MCF 10A (cell line): ENCODE measurements at regions not wholly inside any gene's neighbourhood (a gene's known extent, or its start where the extent isn't known, plus 50 kb on each side); places are given as distances from the start of the nearest gene placed in this dataset.
"Not testable (repeated sequence)": the region's sequence is repeated elsewhere in the genome, so short reads cannot be mapped to it uniquely, and the experiment has no call there.

Source experiments
- BruUV-seq: library from RNA; stranded (reverse); fragments of 400-500 nt; replicated peaks from 2 replicates; lab custom pipeline; 2021; lab: Mats Ljungman, UMichigan
- CTCF ChIA-PET: fragments of 300-600 bp; sonication (Branson Sonifier 250); formaldehyde crosslinking; extraction: SDS; loops from one replicate; lab custom pipeline; 2021; ENCODE audit warnings: antibody characterized with exemption, inconsistent platforms; lab: Yijun Ruan, JAX
- POLR2A ChIA-PET: fragments of 300-600, 350-650 bp; sonication (Branson Sonifier 250); formaldehyde crosslinking; extraction: SDS; loops from one replicate; lab custom pipeline; 2020; ENCODE audit warnings: antibody characterized with exemption, inconsistent platforms; lab: Yijun Ruan, JAX
- DNase-seq: peaks from one replicate; pipeline ENCODE4 v3.0.0-alpha.2; 2018; ENCODE audit not compliant: unreplicated experiment
- H3K27ac Mint-ChIP-seq: one replicate; pipeline ENCODE4 v1.8.0; 2022; ENCODE audit warnings: mild to moderate bottlenecking, low read depth, mixed read lengths; ENCODE audit not compliant: unreplicated experiment
- H3K27me3 Mint-ChIP-seq: one replicate; pipeline ENCODE4 v1.8.0; 2022; ENCODE audit warnings: mixed read lengths; ENCODE audit not compliant: insufficient read depth, unreplicated experiment
- H3K36me3 Mint-ChIP-seq: one replicate; pipeline ENCODE4 v1.8.0; 2022; ENCODE audit warnings: mild to moderate bottlenecking, moderate library complexity, mixed read lengths; ENCODE audit not compliant: insufficient read depth, unreplicated experiment
- H3K4me1 Mint-ChIP-seq: one replicate; pipeline ENCODE4 v1.8.0; 2022; ENCODE audit warnings: mixed read lengths; ENCODE audit not compliant: insufficient read depth, unreplicated experiment
- H3K4me3 Mint-ChIP-seq: one replicate; pipeline ENCODE4 v1.8.0; 2022; ENCODE audit warnings: mild to moderate bottlenecking, moderate library complexity, mixed read lengths; ENCODE audit not compliant: unreplicated experiment
- H3K9me3 Mint-ChIP-seq: one replicate; pipeline ENCODE4 v1.8.0; 2022; ENCODE audit warnings: mixed read lengths; ENCODE audit not compliant: unreplicated experiment
- intact Hi-C: fragments of 100-400 bp; cut with micrococcal nuclease; formaldehyde crosslinking; loops from 2 replicates; pipeline ENCODE4 v1.14.1; 2022
- TF ChIP-seq, protein P1 (sequence below): fragments of 200-600 bp; IDR thresholded peaks from one replicate; pipeline ENCODE4 v1.8.0; 2022; ENCODE audit warnings: antibody characterized with exemption, mild to moderate bottlenecking; ENCODE audit not compliant: unreplicated experiment

DNA sequence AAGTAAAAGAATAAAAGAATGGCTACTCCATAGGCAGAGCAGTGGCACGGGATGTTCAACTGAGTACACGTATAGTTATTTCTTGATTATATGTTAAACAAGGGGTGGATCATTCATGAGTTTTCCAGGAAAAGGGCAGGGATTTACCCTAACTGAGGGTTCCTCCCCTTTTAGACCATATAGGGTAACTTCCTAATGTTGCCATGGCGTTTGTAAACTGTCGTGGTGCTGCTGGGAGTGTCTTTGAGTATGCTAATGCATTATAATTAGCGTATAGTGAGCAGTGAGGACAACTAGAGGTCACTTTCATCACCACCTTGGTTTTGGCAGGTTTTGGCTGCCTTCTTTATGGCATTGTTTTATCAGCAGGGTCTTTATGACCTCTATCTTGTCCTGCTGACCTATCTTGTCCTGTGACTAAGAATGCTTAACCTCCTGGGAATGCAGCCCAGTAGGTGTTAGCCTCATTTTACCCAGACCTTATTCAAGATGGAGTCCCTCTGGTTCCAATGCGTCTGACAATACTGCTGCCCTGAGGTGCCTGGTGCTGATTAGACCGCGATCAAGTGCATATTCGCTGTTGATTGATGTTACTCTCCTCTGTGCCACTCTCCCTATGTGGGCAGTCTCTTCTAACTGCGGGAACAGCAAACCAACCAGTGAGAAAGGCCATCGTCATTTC lies 67.6 kb upstream of the AMN1 start:
- TF ChIP-seq, protein P1, sequence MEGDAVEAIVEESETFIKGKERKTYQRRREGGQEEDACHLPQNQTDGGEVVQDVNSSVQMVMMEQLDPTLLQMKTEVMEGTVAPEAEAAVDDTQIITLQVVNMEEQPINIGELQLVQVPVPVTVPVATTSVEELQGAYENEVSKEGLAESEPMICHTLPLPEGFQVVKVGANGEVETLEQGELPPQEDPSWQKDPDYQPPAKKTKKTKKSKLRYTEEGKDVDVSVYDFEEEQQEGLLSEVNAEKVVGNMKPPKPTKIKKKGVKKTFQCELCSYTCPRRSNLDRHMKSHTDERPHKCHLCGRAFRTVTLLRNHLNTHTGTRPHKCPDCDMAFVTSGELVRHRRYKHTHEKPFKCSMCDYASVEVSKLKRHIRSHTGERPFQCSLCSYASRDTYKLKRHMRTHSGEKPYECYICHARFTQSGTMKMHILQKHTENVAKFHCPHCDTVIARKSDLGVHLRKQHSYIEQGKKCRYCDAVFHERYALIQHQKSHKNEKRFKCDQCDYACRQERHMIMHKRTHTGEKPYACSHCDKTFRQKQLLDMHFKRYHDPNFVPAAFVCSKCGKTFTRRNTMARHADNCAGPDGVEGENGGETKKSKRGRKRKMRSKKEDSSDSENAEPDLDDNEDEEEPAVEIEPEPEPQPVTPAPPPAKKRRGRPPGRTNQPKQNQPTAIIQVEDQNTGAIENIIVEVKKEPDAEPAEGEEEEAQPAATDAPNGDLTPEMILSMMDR, result no peak
- Mint-ChIP-seq H3K4me3 (no peak overlapping the region), H3K27me3 (no peaks in the 10 kb centered on the region), H3K27ac (no peak overlapping the region), H3K36me3 (no peaks in the 10 kb centered on the region), H3K4me1 (no peaks in the 10 kb centered on the region), H3K9me3 (no peaks in the 10 kb centered on the region)
- no TSS peak for BruUV-seq
- intact Hi-C loops, result no loop called here
- CTCF ChIA-PET, result no interaction called here
- POLR2A ChIA-PET, result no interaction called here
- no peak for DNase-seq

DNA sequence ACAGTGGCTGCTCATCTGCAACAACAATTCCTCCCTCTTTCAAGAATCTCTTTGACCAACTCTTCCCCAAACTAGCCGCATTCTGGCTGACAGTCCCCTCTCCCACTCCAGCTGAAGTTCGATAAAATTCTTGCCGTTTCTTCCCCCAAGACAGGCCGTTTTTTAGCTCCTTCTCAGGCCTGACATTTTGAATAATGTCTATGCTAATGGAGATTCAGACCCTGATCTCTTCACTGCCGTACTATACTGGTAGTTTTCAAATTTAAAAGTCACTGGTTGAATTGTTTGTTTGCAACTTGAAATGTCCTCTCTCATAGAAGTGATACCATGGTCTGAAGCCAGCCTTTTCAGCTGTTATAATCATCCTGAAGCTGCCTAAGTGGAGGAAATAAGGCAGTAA lies 65.9 kb upstream of the AMN1 start:
- BruUV-seq, result no TSS peak
- TF ChIP-seq, protein P1, result no peak
- H3K4me3 Mint-ChIP-seq, result no peak overlapping the region
- intact Hi-C loops, result no loop called here
- no peak overlapping the region for H3K27ac Mint-ChIP-seq
- DNase-seq, result no peak
- no peaks in the 10 kb centered on the region for H3K27me3 Mint-ChIP-seq
- no peaks in the 10 kb centered on the region for H3K36me3 Mint-ChIP-seq
- no peaks in the 10 kb centered on the region for H3K9me3 Mint-ChIP-seq
- H3K4me1 Mint-ChIP-seq, result no peaks in the 10 kb centered on the region
- ChIA-PET POLR2A (no interaction called here), CTCF (interaction anchor here (0.6 kb wide), 1 partner anchor 510 kb away, joined by 3 read pairs; no protein-coding TSS in a partner anchor)

DNA sequence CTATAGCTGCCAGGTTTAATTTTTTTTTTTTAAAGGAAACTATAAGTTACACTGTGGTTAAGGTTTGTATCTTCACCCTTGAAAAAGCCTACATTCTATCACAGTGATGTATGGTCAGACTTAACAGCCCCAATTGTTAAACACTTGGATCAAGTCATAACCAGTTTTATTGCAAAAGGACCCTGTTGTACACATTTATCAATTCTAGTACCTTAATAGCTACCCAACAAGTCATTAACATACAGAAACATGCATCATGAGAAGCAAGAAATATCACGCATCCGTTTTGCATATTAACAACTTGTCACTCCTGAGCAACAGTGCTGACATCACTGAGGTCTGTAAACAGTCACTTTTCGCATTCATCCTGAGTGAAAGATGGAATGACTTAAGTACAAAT lies 62.4 kb upstream of the AMN1 start:
- H3K36me3 Mint-ChIP-seq, POLR2A ChIA-PET, DNase-seq, H3K4me3 Mint-ChIP-seq, H3K9me3 Mint-ChIP-seq, H3K4me1 Mint-ChIP-seq, H3K27me3 Mint-ChIP-seq, intact Hi-C loops, H3K27ac Mint-ChIP-seq, BruUV-seq: not testable (repeated sequence)
- CTCF ChIA-PET, result interaction anchor here (0.5 to 0.6 kb wide), 2 partner anchors 24 to 105 kb away, joined by 3 to 4 read pairs; no protein-coding TSS in a partner anchor

DNA sequence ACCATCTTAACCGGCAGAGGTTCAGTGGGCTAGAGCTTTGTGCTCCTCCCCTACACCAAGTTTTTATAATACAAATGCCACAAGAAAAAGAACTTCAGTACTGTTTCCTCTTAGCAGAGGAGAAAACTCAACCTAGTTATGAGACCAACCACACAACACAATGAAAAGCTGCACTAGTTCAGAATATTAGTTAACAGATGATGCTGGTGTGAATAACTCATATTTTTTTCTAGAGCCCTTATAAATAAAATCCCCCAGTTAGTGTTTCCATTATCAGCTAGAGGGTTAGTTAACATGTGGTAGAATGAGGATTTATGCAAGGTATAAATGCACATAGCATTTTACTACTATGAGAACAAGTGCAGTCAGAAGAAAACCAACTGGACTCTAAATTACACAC lies 61.9 kb upstream of the AMN1 start:
- Mint-ChIP-seq H3K36me3 (no peaks in the 10 kb centered on the region), H3K4me3 (no peak overlapping the region), H3K27me3 (no peaks in the 10 kb centered on the region), H3K27ac (no peak overlapping the region), H3K4me1 (no peaks in the 10 kb centered on the region), H3K9me3 (no peaks in the 10 kb centered on the region)
- intact Hi-C loops, result no loop called here
- no peak for DNase-seq
- ChIA-PET CTCF (interaction anchor here (0.5 to 0.6 kb wide), 2 partner anchors 25 to 106 kb away, joined by 3 to 4 read pairs; no protein-coding TSS in a partner anchor), POLR2A (no interaction called here)
- no TSS peak for BruUV-seq
- TF ChIP-seq, protein P1, result no peak
